Astrocyte of the hippocampus (primary cell): ENCODE measurements at regions not wholly inside any gene's neighbourhood (a gene's known extent, or its start where the extent isn't known, plus 50 kb on each side); places are given as distances from the start of the nearest gene placed in this dataset.
"Not testable (repeated sequence)": the region's sequence is repeated elsewhere in the genome, so short reads cannot be mapped to it uniquely, and the experiment has no call there.

ENCODE experiments used
- DNase-seq: peaks from one replicate; pipeline ENCODE4 v3.0.0; 2011; ENCODE audit warnings: low read depth, low spot score

DNA sequence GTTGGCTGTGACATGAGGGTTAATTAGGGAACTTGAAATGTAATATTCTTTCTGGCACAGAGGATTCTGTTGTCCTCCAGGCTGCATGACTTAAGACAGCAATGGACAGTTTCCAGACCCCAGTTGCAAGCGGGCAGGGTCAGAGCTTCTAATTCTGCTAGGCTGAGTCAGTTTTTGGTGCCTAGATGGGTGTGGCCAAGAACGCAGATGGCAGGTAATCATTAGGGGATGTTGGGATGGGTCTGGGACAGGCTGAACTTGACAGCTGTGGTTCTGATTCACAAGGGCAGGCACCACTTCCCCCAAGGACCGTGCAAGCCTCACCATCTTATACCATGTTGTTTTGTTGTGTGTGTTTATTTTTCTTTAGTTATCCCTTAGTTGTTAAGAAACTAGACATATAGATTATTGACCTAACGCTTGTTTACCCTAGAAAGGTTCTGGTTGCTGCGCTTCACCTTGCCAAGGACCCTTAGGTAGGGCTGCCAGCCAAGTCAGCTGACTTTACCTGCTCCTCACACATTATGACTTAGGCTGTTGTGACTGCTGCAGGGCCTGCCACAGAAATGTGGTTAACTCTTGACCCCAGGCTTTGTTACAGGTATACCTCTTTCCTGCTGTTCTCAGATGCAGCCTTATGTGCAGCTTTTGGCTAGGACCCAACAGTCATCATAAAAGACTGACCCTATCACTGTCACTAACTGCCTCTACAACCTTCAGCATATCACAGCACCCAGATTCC is 117.7 kb upstream of the KLF12 start:
- DNase-seq: no peak

- DNase-seq: peak; percentile 34
Observed at GRCh38 chr13:74250738-74251190, 116.6 kb upstream of the KLF12 start.

GRCh38 chr13:74248477-74248876 is 114.3 kb upstream of the KLF12 start:
- DNase-seq: no peak

- DNase-seq: peak; percentile 77
Observed at GRCh38 chr13:74246487-74246886, 112.3 kb upstream of the KLF12 start.

- DNase-seq: peak; percentile 35
Observed at GRCh38 chr13:74243637-74244526, 109.7 kb upstream of the KLF12 start.

GRCh38 chr13:74241343-74241742 is 107.1 kb upstream of the KLF12 start:
- DNase-seq: not testable (repeated sequence)

- DNase-seq: no peak
Observed at GRCh38 chr13:74230984-74231501, 96.8 kb upstream of the KLF12 start.

GRCh38 chr13:74229242-74229641 is 95.0 kb upstream of the KLF12 start:
- DNase-seq: peak; percentile 19

- no peak for DNase-seq
Observed at GRCh38 chr13:74227476-74228158, 93.4 kb upstream of the KLF12 start.

DNA sequence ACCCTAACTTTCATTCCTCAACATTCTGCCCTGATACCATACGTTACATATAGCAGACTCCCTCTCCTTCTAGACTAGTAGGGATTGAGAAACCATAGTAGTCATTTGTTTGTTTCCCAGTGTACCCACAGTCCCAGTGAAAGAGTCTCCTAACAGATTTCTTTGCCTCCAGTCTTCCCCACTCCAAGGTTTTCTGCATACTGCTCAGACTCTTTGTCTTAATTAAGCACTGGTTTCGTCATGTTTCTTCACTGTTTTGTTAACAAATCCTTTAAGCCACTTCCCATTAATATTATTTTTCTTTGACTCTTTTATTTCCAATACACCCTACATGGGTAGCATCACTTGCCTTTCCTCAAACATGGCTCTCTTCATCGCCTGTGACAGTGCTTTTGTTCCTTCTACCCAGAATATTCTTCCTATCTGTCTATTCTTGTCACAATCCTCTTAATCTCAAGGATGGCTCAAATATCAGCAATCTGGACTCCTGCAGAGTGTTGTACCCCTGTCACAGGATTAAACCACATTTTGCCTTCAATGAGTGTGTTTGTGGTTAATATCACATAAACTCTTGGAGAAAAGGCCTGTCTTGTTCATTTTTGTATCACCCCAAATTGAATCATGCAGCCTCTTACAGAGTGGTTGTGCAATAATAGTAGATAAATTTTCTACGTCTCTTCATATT is 92.7 kb upstream of the KLF12 start:
- DNase-seq: no peak

DNA sequence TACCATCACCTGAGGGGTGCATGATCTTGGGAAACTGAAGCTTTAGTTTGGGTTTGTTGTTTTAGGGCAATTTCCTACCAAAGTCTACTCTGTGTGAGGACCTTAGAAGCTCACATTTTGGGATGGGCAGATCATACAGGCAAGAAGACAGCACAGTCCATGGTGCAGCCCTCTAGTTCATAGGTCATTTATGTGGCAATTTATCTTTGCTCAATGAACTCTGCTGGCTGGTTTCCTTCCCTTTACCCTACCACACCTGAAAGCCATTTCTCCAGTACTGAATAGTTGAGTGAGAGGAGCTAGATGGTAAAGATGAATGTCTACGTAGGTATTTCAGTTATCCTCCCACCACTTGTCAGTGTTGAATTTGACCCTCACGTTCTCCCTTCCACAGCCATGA is 87.5 kb upstream of the KLF12 start:
- DNase-seq: no peak

- DNase-seq: peak; percentile 53
Observed at GRCh38 chr13:74219566-74219965, 85.4 kb upstream of the KLF12 start.

- no peak for DNase-seq
Observed at GRCh38 chr13:74218291-74218690, 84.1 kb upstream of the KLF12 start.

- peak; percentile 54 for DNase-seq
Observed at GRCh38 chr13:74217811-74218210, 83.6 kb upstream of the KLF12 start.

DNA sequence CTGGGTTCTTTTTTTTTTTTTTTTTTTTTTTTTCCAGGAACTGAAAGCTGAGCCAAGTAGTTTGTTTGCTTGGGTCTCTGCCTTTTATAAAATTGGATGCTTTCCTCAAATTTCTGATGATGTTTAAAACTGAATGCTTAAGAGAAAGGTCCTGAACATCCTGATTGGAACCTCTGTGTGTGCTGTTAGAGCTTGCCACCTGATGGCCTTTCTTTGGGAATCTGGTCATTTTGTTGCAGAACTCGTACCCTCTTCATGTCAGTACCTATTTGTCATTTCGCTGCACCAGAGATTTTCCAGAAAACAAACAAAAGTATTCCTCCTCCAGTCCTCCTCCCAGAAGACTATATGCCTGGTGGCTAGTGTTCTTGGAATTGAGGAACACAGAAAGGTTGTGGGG is 81.2 kb upstream of the KLF12 start:
- DNase-seq: no peak

GRCh38 chr13:74214321-74214720 is 80.1 kb upstream of the KLF12 start:
- no peak for DNase-seq

GRCh38 chr13:74210693-74211393 is 76.6 kb upstream of the KLF12 start:
- DNase-seq: peak; percentile 81

GRCh38 chr13:74206855-74207254 is 72.7 kb upstream of the KLF12 start:
- DNase-seq: peak; percentile 18

- peak; percentile 94 for DNase-seq
Observed at GRCh38 chr13:74206061-74206561, 71.9 kb upstream of the KLF12 start.

- no peak for DNase-seq
Observed at GRCh38 chr13:74205313-74205690, 71.1 kb upstream of the KLF12 start.
